ENCODE measurements at regions not wholly inside any gene's neighbourhood (a gene's known extent, or its start where the extent isn't known, plus 50 kb on each side); places are given as distances from the start of the nearest gene placed in this dataset.

GRCh38 chr7:86943447-86943846, 116.0 kb downstream of the ELAPOR2 start:
- TF ChIP-seq CTCF (IDR thresholded peaks at IDR 0.05; ENCODE audit: insufficient read depth, missing control alignments), result no peak
- FAIRE-seq, result no peak
- DNase-seq (ENCODE audit: insufficient read length, low spot score), result no peak

GRCh38 chr7:86942995-86943394, 116.5 kb downstream of the ELAPOR2 start:
- no peak for FAIRE-seq
- TF ChIP-seq CTCF (IDR thresholded peaks at IDR 0.05; ENCODE audit: insufficient read depth, missing control alignments), result no peak
- no peak for DNase-seq (ENCODE audit: insufficient read length, low spot score)

GRCh38 chr7:86942081-86942480, 117.4 kb downstream of the ELAPOR2 start:
- no peak for FAIRE-seq

GRCh38 chr7:86939197-86939814, 120.1 kb downstream of the ELAPOR2 start:
- FAIRE-seq, result peak; percentile 74
- peak; percentile 84 for TF ChIP-seq CTCF (IDR thresholded peaks at IDR 0.05; ENCODE audit: insufficient read depth, missing control alignments)

More at GRCh38 chr7:86942081-86942480, 117.4 kb downstream of the ELAPOR2 start:
- no peak for TF ChIP-seq CTCF (IDR thresholded peaks at IDR 0.05; ENCODE audit: insufficient read depth, missing control alignments)
- no peak for DNase-seq (ENCODE audit: insufficient read length, low spot score)

GRCh38 chr7:86937363-86937878, 122.0 kb downstream of the ELAPOR2 start:
- DNase-seq (ENCODE audit: insufficient read length, low spot score) (no peak), FAIRE-seq (no peak)
- no peak for TF ChIP-seq CTCF (IDR thresholded peaks at IDR 0.05; ENCODE audit: insufficient read depth, missing control alignments)

More at GRCh38 chr7:86939197-86939814, 120.1 kb downstream of the ELAPOR2 start:
- DNase-seq (ENCODE audit: insufficient read length, low spot score), result no peak

GRCh38 chr7:86933295-86933845, 126.1 kb downstream of the ELAPOR2 start:
- TF ChIP-seq CTCF (IDR thresholded peaks at IDR 0.05; ENCODE audit: insufficient read depth, missing control alignments), result no peak
- FAIRE-seq (no peak), DNase-seq (ENCODE audit: insufficient read length, low spot score) (no peak)

GRCh38 chr7:86932038-86932512, 127.4 kb downstream of the ELAPOR2 start:
- no peak for FAIRE-seq
- no peak for DNase-seq (ENCODE audit: insufficient read length, low spot score)
- no peak for TF ChIP-seq CTCF (IDR thresholded peaks at IDR 0.05; ENCODE audit: insufficient read depth, missing control alignments)
